Mesendoderm (in vitro differentiated cells): ENCODE measurements at regions not wholly inside any gene's neighbourhood (a gene's known extent, or its start where the extent isn't known, plus 50 kb on each side); places are given as distances from the start of the nearest gene placed in this dataset.

Source experiments
- DNase-seq: peaks from one replicate; pipeline ENCODE4 v3.0.0; 2013
- H2AK5ac ChIP-seq: 2 replicates; pipeline ENCODE4 v1.6.1; 2013; ENCODE audit warnings: low read length, inconsistent platforms
- H2BK120ac ChIP-seq: 2 replicates; pipeline ENCODE4 v1.6.1; 2013; ENCODE audit warnings: low read depth, mild to moderate bottlenecking, low read length, moderate library complexity, mixed read lengths
- H2BK15ac ChIP-seq: replicated peaks from 2 replicates; pipeline ENCODE4 v1.6.1; 2013; ENCODE audit warnings: low read depth, mild to moderate bottlenecking, moderate library complexity
- H2BK5ac ChIP-seq: 2 replicates; pipeline ENCODE4 v1.6.1; 2013; ENCODE audit warnings: low read length, inconsistent platforms
- H3K18ac ChIP-seq: 2 replicates; pipeline ENCODE4 v1.6.1; 2013; ENCODE audit warnings: mild to moderate bottlenecking, low read length, mixed read lengths
- H3K23ac ChIP-seq: one replicate; pipeline ENCODE4 v1.6.1; 2013; ENCODE audit warnings: low read length
- H3K27ac ChIP-seq: 2 replicates; pipeline ENCODE4 v1.5.1; 2013; ENCODE audit warnings: low read depth, mild to moderate bottlenecking, inconsistent platforms, low read length, moderate library complexity
- H3K27me3 ChIP-seq: 2 replicates; pipeline ENCODE4 v1.6.1; 2013; ENCODE audit warnings: low read length, control low read depth, mild to moderate bottlenecking, inconsistent platforms; ENCODE audit not compliant: insufficient read depth, poor library complexity
- H3K36me3 ChIP-seq: 2 replicates; pipeline ENCODE4 v1.6.1; 2013; ENCODE audit warnings: low read length, inconsistent platforms; ENCODE audit not compliant: control insufficient read depth, insufficient read depth
- H3K4ac ChIP-seq: one replicate; pipeline ENCODE4 v1.6.1; 2013; ENCODE audit warnings: low read depth, mild to moderate bottlenecking, low read length, moderate library complexity
- H3K4me1 ChIP-seq: 2 replicates; pipeline ENCODE4 v1.6.1; 2013; ENCODE audit warnings: low read depth, low read length, inconsistent platforms; ENCODE audit not compliant: control insufficient read depth
- H3K4me2 ChIP-seq: 2 replicates; pipeline ENCODE4 v1.6.1; 2013; ENCODE audit warnings: low read length
- H3K4me3 ChIP-seq: 2 replicates; pipeline ENCODE4 v1.5.1; 2013; ENCODE audit warnings: mild to moderate bottlenecking, low read length
- H3K56ac ChIP-seq: one replicate; pipeline ENCODE4 v1.6.1; 2013; ENCODE audit warnings: low read length
- H3K79me1 ChIP-seq: 2 replicates; pipeline ENCODE4 v1.6.1; 2013; ENCODE audit warnings: low read length, inconsistent platforms
- H3K79me2 ChIP-seq: 2 replicates; pipeline ENCODE4 v1.6.1; 2013; ENCODE audit warnings: mild to moderate bottlenecking, low read length; ENCODE audit not compliant: control insufficient read depth, insufficient read depth
- H3K9ac ChIP-seq: 2 replicates; pipeline ENCODE4 v1.6.1; 2013; ENCODE audit warnings: low read length, inconsistent platforms
- H4K5ac ChIP-seq: one replicate; pipeline ENCODE4 v1.6.1; 2013; ENCODE audit warnings: low read length
- H4K8ac ChIP-seq: one replicate; pipeline ENCODE4 v1.6.1; 2013; ENCODE audit warnings: low read depth, mild to moderate bottlenecking, control low read depth, low read length, moderate library complexity
- WGBS: extraction: QIAGEN DNeasy Blood & Tissue Kit; methylation state at CpG from one replicate; pipeline ENCODE4 v1.1.7; 2013; ENCODE audit warnings: low lambda C conversion rate, missing lambda C conversion rate; ENCODE audit not compliant: insufficient coverage; ENCODE audit errors: extremely low coverage; 5-methylcytosine and 5-hydroxymethylcytosine counted together

GRCh38 chr12:28083840-28084678, 106.2 kb upstream of the CCDC91 start:
- Histone ChIP-seq H3K56ac (no peak overlapping the region), H2BK5ac (no peak overlapping the region), H3K27ac (no peak overlapping the region), H3K27me3 (no peaks in the 10 kb centered on the region), H3K4ac (no peak overlapping the region), H3K4me3 (no peak overlapping the region), H4K5ac (no peak overlapping the region), H3K79me1 (no peaks in the 10 kb centered on the region), H2BK120ac (no peak overlapping the region), H3K18ac (no peak overlapping the region), H2AK5ac (no peak overlapping the region), H2BK15ac (no peak overlapping the region), H3K9ac (no peak overlapping the region), H4K8ac (no peak overlapping the region), H3K4me1 (no peaks in the 10 kb centered on the region), H3K23ac (no peak overlapping the region), H3K4me2 (no peak overlapping the region), H3K79me2 (no peaks in the 10 kb centered on the region), H3K36me3 (no peaks in the 10 kb centered on the region)
- DNase-seq, result no peak
- no CpG with 5 or more reads among the region's 7 CpGs for WGBS

GRCh38 chr12:28086521-28087155, 103.6 kb upstream of the CCDC91 start:
- Histone ChIP-seq H2BK120ac (no peak overlapping the region), H4K8ac (no peak overlapping the region), H3K27me3 (no peaks in the 10 kb centered on the region), H3K27ac (no peak overlapping the region), H3K36me3 (no peaks in the 10 kb centered on the region), H3K4me1 (peaks cover 2% of the 10 kb centered on the region), H2AK5ac (no peak overlapping the region), H3K23ac (no peak overlapping the region), H3K4me3 (no peak overlapping the region), H3K4ac (no peak overlapping the region), H3K4me2 (no peak overlapping the region), H3K56ac (no peak overlapping the region), H3K79me1 (no peaks in the 10 kb centered on the region), H3K79me2 (no peaks in the 10 kb centered on the region), H4K5ac (no peak overlapping the region), H2BK5ac (no peak overlapping the region), H3K9ac (no peak overlapping the region), H3K18ac (no peak overlapping the region), H2BK15ac (no peak overlapping the region)
- WGBS, result no CpG with 5 or more reads among the region's 8 CpGs
- no peak for DNase-seq

GRCh38 chr12:28088566-28089272, 101.5 kb upstream of the CCDC91 start:
- Histone ChIP-seq H3K79me2 (no peaks in the 10 kb centered on the region), H3K23ac (no peak overlapping the region), H3K4me3 (no peak overlapping the region), H3K36me3 (no peaks in the 10 kb centered on the region), H4K8ac (no peak overlapping the region), H3K18ac (no peak overlapping the region), H3K27ac (no peak overlapping the region), H3K4ac (no peak overlapping the region), H3K79me1 (no peaks in the 10 kb centered on the region), H3K4me1 (peaks cover 2% of the 10 kb centered on the region), H2BK120ac (no peak overlapping the region), H2AK5ac (no peak overlapping the region), H4K5ac (no peak overlapping the region), H3K4me2 (no peak overlapping the region), H3K27me3 (no peaks in the 10 kb centered on the region), H3K9ac (no peak overlapping the region), H2BK5ac (no peak overlapping the region), H2BK15ac (no peak overlapping the region), H3K56ac (no peak overlapping the region)
- no CpG with 5 or more reads among the region's 3 CpGs for WGBS
- no peak for DNase-seq

GRCh38 chr12:28089338-28089737, 100.9 kb upstream of the CCDC91 start:
- no peak overlapping the region for H4K5ac ChIP-seq
- H2BK120ac ChIP-seq, result no peak overlapping the region
- H3K4ac ChIP-seq, result no peak overlapping the region
- no peak overlapping the region for H3K27ac ChIP-seq
- peak; percentile 50 for DNase-seq
- H4K8ac ChIP-seq, result no peak overlapping the region
- no peaks in the 10 kb centered on the region for H3K79me2 ChIP-seq
- no peaks in the 10 kb centered on the region for H3K27me3 ChIP-seq
- no peak overlapping the region for H3K18ac ChIP-seq
- H3K4me1 ChIP-seq, result peaks cover 2% of the 10 kb centered on the region
- WGBS, result no CpG with 5 or more reads among the region's 5 CpGs
- H3K23ac ChIP-seq, result no peak overlapping the region
- H3K56ac ChIP-seq, result no peak overlapping the region
- no peak overlapping the region for H2BK15ac ChIP-seq
- H2AK5ac ChIP-seq, result no peak overlapping the region
- no peak overlapping the region for H3K4me2 ChIP-seq
- no peak overlapping the region for H3K9ac ChIP-seq
- no peak overlapping the region for H2BK5ac ChIP-seq
- H3K36me3 ChIP-seq, result no peaks in the 10 kb centered on the region
- no peak overlapping the region for H3K4me3 ChIP-seq
- H3K79me1 ChIP-seq, result no peaks in the 10 kb centered on the region

- H3K56ac ChIP-seq, result no peak overlapping the region
These were observed 99.4 kb upstream of the CCDC91 start for GRCh38 chr12:28090835-28091234.

More at GRCh38 chr12:28090835-28091234, 99.4 kb upstream of the CCDC91 start:
- H3K4me3 ChIP-seq, result no peak overlapping the region
- H4K8ac ChIP-seq, result no peak overlapping the region
- no peaks in the 10 kb centered on the region for H3K27me3 ChIP-seq
- H2BK5ac ChIP-seq, result no peak overlapping the region
- WGBS, result no CpG with 5 or more reads among the region's 3 CpGs
- no peak overlapping the region for H3K4me2 ChIP-seq
- H3K9ac ChIP-seq, result no peak overlapping the region
- H2BK120ac ChIP-seq, result no peak overlapping the region
- H3K4ac ChIP-seq, result no peak overlapping the region
- H2AK5ac ChIP-seq, result no peak overlapping the region
- no peaks in the 10 kb centered on the region for H3K79me1 ChIP-seq
- no peaks in the 10 kb centered on the region for H3K36me3 ChIP-seq
- H3K27ac ChIP-seq, result no peak overlapping the region
- no peak overlapping the region for H4K5ac ChIP-seq
- no peak overlapping the region for H3K18ac ChIP-seq
- no peaks in the 10 kb centered on the region for H3K79me2 ChIP-seq
- no peak for DNase-seq
- no peak overlapping the region for H3K23ac ChIP-seq
- no peak overlapping the region for H2BK15ac ChIP-seq
- H3K4me1 ChIP-seq, result peaks cover 2% of the 10 kb centered on the region
